Gastroesophageal sphincter (tissue), 3 donors: ENCODE measurements at regions not wholly inside any gene's neighbourhood (a gene's known extent, or its start where the extent isn't known, plus 50 kb on each side); places are given as distances from the start of the nearest gene placed in this dataset.

Experiments
- EP300 ChIP-seq: sonication (generic); formaldehyde crosslinking; IDR thresholded peaks from one replicate; pipeline ENCODE4 v1.6.1; 2017; ENCODE audit warnings: antibody characterized with exemption, mild to moderate bottlenecking
- POLR2A ChIP-seq, 2 donors: fragments of 450-650 bp; IDR thresholded peaks; one replicate each; pipeline ENCODE4 v1.6.1; 2017; ENCODE audit warnings: antibody characterized with exemption in 2 of 2, mild to moderate bottlenecking in 2 of 2, moderate library complexity in 1 of 2
- POLR2AphosphoS5 ChIP-seq: sonication (generic); formaldehyde crosslinking; IDR thresholded peaks from one replicate; pipeline ENCODE4 v1.6.1; 2017; ENCODE audit warnings: antibody characterized with exemption
- TF ChIP-seq, protein P1 (sequence below), 4 experiments: fragments of 200-600 bp in 2 of 4; fragments of 450-650 bp in 2 of 4; sonication (generic) in 1 of 4; IDR thresholded peaks; one replicate each; pipeline ENCODE4 v1.5.1; 2017 to 2019; ENCODE audit warnings: antibody characterized with exemption in 4 of 4, mild to moderate bottlenecking in 2 of 4, moderate library complexity in 2 of 4

- TF ChIP-seq, protein P1, sequence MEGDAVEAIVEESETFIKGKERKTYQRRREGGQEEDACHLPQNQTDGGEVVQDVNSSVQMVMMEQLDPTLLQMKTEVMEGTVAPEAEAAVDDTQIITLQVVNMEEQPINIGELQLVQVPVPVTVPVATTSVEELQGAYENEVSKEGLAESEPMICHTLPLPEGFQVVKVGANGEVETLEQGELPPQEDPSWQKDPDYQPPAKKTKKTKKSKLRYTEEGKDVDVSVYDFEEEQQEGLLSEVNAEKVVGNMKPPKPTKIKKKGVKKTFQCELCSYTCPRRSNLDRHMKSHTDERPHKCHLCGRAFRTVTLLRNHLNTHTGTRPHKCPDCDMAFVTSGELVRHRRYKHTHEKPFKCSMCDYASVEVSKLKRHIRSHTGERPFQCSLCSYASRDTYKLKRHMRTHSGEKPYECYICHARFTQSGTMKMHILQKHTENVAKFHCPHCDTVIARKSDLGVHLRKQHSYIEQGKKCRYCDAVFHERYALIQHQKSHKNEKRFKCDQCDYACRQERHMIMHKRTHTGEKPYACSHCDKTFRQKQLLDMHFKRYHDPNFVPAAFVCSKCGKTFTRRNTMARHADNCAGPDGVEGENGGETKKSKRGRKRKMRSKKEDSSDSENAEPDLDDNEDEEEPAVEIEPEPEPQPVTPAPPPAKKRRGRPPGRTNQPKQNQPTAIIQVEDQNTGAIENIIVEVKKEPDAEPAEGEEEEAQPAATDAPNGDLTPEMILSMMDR (IDR thresholded peaks at IDR 0.05): no peak
- TF ChIP-seq POLR2A (IDR thresholded peaks at IDR 0.05): no peak
- no peak for TF ChIP-seq POLR2AphosphoS5
- no peak for TF ChIP-seq EP300
Observed at GRCh38 chr10:3896161-3896560, 111.2 kb upstream of the KLF6 start.
